BE2C (cell line): ENCODE measurements at regions not wholly inside any gene's neighbourhood (a gene's known extent, or its start where the extent isn't known, plus 50 kb on each side); places are given as distances from the start of the nearest gene placed in this dataset.
A peak's percentile ranks its signal among the peaks of the same experiment; 100 is the strongest.

Source experiments
- DNase-seq: peaks from one replicate; pipeline ENCODE4 v3.0.0-alpha.2; 2020
- H3K27me3 ChIP-seq: fragments of 250-450 bp; sonication (Bioruptor Pico); 2 replicates; pipeline ENCODE4 v1.5.1; 2020; ENCODE audit warnings: mild to moderate bottlenecking
- H3K36me3 ChIP-seq: fragments of 250-450 bp; sonication (Bioruptor Pico); 2 replicates; pipeline ENCODE4 v1.5.1; 2020; ENCODE audit warnings: mild to moderate bottlenecking
- H3K4me1 ChIP-seq: fragments of 250-450 bp; sonication (Bioruptor Pico); 2 replicates; pipeline ENCODE4 v1.5.1; 2020
- H3K4me3 ChIP-seq: 2 replicates; pipeline ENCODE4 v1.5.1; 2011; ENCODE audit warnings: low read depth, low read length
- H3K9me3 ChIP-seq: fragments of 250-450 bp; sonication (Bioruptor Pico); 2 replicates; pipeline ENCODE4 v1.5.1; 2020
- CTCF ChIP-seq: IDR thresholded peaks from 2 replicates; pipeline ENCODE4 v1.5.1; 2012; ENCODE audit warnings: mild to moderate bottlenecking, low read depth, low read length

DNA sequence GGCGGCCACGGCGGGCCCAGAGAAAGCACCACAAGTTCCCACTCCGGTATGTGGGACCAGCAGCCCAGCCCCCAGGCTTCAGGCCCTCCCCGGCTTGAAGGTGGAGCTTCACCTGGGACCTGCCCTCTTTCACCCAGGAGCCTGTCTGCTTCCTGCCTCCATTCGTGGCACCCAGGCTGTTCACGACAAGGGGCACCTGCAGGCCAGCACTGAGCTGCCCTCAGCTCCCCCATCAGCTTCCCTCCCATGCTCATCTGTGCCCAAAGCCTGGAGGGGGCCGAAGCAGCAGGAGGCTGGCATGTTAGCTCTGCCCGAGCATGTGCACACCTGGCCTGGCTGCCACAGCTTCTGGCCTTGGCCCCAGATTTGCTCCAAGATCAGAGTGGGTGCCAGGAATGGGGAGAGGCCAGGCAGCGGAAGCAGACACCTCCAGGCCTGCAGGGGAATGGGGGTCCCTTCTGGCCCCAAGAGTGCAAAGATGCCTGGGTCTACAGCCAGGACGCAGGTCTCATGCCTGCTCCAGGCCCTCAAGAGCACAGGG is 312.4 kb upstream of the SYT4 start:
- no peak overlapping the region for H3K4me3 ChIP-seq
- DNase-seq, result no peak
- H3K9me3 ChIP-seq, result no peaks in the 10 kb centered on the region
- no peaks in the 10 kb centered on the region for H3K27me3 ChIP-seq
- no peaks in the 10 kb centered on the region for H3K4me1 ChIP-seq
- no peaks in the 10 kb centered on the region for H3K36me3 ChIP-seq
- no peak for TF ChIP-seq CTCF

DNA sequence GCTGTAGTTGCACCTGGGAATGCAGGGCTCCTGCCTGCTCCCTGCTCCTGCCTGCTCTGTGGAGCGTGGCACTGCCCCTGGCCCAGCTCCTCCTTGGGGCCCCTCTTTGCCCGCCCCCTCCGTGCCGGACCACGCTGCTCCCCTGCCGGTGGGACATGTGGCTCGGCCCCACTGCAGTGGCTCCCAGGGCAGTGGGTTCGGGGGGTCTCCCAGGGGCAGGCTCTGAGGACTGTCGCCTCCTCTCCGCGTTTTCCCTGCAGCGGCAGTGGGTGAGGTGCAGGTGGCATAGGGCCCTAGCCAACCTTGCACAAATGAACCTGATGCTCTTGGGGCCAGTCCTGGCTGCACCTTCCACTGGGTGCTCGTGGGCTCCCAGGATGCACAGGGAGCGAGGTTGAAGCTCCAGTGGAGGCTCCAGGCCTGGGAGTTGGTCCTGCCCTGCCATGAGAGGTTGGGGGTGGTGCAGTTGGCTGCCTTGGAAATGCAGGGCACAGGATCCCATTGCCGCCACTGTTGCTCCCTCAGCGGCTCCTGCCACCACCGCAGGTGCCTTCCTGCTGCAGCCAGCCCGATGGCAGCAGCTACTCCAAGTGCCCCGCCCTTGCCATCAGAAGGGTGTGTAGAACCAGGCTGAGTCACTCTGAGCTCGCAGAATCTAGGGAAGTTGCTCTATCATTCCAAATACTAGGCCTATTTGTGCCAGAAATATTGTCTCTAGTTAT is 313.1 kb upstream of the SYT4 start:
- no peaks in the 10 kb centered on the region for H3K36me3 ChIP-seq
- no peak for TF ChIP-seq CTCF
- H3K27me3 ChIP-seq, result no peaks in the 10 kb centered on the region
- no peak for DNase-seq
- H3K9me3 ChIP-seq, result no peaks in the 10 kb centered on the region
- H3K4me3 ChIP-seq, result no peak overlapping the region
- H3K4me1 ChIP-seq, result no peaks in the 10 kb centered on the region

DNA sequence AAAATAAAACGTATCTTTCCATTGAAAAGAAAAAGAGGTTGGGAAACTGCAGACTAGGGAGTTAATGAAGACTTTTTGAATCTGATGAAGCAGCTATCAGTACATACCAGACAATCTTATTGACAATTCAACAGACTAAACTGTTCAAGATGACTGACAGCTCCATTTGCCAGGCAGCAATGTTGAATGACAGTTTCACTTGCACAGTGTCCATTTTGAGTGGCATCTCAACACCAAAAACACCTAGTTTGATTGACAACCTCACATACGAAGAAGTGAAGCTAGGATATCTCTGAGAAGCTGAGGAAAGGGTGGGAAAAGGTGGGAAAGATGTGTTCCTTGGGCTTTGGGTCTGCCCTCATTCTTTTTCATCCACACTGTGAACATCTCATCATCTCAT is 315.0 kb upstream of the SYT4 start:
- H3K9me3 ChIP-seq, result no peaks in the 10 kb centered on the region
- no peak overlapping the region for H3K4me3 ChIP-seq
- H3K27me3 ChIP-seq, result no peaks in the 10 kb centered on the region
- no peak for TF ChIP-seq CTCF
- H3K36me3 ChIP-seq, result no peaks in the 10 kb centered on the region
- H3K4me1 ChIP-seq, result no peaks in the 10 kb centered on the region
- DNase-seq, result no peak

DNA sequence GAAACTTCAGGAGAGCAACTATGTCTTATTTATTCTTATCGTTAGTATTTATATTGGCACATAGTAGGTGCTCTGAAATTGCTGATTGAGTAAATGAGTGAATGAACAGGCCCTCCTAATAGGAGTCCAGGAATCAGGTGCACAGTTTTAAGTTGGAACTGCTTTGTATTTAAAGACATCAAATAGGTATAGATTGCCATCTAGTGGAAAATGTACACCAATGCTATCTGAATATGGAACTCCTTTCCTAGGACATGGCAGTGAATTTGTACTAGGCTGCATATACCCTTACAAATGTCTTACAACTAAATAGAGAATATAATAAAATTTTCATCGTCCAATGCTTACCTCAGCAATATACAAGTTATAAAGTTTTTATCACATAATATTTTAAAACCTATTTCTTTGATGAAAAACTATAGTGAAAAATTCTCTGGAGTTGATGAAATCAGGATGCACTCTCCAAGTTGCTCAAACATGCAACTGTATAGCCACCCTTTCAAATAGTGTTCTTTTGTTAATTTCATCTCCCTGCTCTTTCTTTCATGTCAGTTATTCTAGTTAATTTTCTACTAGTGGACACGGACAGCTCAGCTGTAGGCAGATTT is 318.9 kb upstream of the SYT4 start:
- Histone ChIP-seq H3K36me3 (no peaks in the 10 kb centered on the region), H3K4me3 (no peak overlapping the region), H3K4me1 (no peaks in the 10 kb centered on the region), H3K27me3 (no peaks in the 10 kb centered on the region), H3K9me3 (no peaks in the 10 kb centered on the region)
- TF ChIP-seq CTCF, result peak; percentile 47
- DNase-seq, result no peak

DNA sequence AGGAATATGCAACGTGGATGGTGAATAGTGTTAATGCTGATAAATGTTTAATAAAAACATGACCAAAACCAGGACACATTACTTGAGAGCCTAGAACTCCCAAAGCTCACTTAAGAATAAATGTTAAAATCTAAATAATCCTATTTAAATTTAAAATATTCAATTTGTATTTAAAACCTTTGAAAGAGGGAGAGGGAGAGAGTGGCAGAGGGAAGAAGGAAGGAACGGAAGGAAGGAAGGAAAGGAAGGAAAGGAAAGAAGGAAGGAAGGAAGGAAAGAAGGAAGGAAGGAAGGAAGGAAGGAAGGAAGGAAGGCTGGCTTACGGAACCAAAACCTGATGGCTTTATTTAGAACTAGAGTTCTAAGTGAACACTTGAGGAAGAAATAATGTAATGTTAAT is 324.1 kb upstream of the SYT4 start:
- Histone ChIP-seq H3K4me1 (no peaks in the 10 kb centered on the region), H3K4me3 (no peak overlapping the region), H3K27me3 (no peaks in the 10 kb centered on the region), H3K9me3 (no peaks in the 10 kb centered on the region), H3K36me3 (no peaks in the 10 kb centered on the region)
- no peak for DNase-seq
- TF ChIP-seq CTCF, result no peak

GRCh38 chr18:43605224-43605623 is 327.9 kb upstream of the SYT4 start:
- Histone ChIP-seq H3K9me3 (no peaks in the 10 kb centered on the region), H3K27me3 (no peaks in the 10 kb centered on the region), H3K4me3 (no peak overlapping the region), H3K36me3 (no peaks in the 10 kb centered on the region), H3K4me1 (no peaks in the 10 kb centered on the region)
- DNase-seq, result no peak
- no peak for TF ChIP-seq CTCF
